HEK293T (cell line): ENCODE measurements at regions not wholly inside any gene's neighbourhood (a gene's known extent, or its start where the extent isn't known, plus 50 kb on each side); places are given as distances from the start of the nearest gene placed in this dataset.

Experiments
- ARNT ChIP-seq: fragments of 450-650 bp; IDR thresholded peaks from 2 replicates; pipeline ENCODE4 v1.6.1; 2017; ENCODE audit warnings: mild to moderate bottlenecking
- BHLHE40 ChIP-seq: fragments of 450-650 bp; IDR thresholded peaks from 2 replicates; pipeline ENCODE4 v1.6.1; 2016; ENCODE audit warnings: mild to moderate bottlenecking, moderate library complexity, borderline replicate concordance
- ELF4 ChIP-seq: fragments of 450-650 bp; IDR thresholded peaks from 2 replicates; pipeline ENCODE4 v1.6.1; 2017; ENCODE audit warnings: antibody characterized with exemption
- FOXK2 ChIP-seq: fragments of 450-650 bp; IDR thresholded peaks from 2 replicates; pipeline ENCODE4 v1.6.1; 2016; ENCODE audit warnings: mild to moderate bottlenecking
- HDGF ChIP-seq: fragments of 450-650 bp; IDR thresholded peaks from 2 replicates; pipeline ENCODE4 v1.6.1; 2017; ENCODE audit warnings: antibody characterized with exemption, borderline replicate concordance
- TF ChIP-seq, protein P1 (sequence below): fragments of 450-650 bp; IDR thresholded peaks from 2 replicates; pipeline ENCODE4 v1.6.1; 2016

DNA sequence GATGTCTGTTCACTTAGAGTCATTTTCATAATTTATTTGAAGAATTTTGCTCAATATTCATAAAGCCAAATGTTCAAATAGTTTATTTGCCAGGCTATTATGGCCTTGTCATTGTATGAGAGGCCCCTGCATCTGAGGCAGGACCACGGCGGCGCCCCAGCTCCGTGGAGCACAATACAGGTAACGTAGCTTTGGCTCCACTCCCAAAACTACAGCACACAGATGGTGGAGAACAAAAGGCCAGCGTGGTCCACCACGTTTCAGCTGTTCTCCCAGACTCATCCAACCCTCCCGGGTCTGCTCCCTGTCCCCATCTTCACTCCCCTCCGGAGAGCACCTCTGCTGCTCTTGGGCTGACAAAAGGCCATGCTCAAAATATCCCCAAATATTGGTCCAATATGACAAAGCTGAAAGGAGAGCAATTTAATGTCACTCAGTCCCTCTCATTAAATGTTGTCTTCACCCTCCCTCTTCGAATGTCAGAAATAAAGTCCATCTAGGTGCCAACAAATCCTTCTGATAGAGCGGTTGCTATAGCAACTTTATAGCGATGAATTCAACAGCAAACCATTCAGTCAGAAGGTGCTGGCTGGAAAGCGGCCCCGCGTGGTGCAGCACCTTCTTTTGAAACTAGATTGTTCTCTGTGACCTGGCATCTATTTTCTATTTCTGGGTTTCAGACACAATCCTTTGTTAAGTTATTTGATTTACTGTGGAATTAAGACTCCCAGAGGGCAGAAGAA is 504.3 kb downstream of the ARHGEF28 start:
- TF ChIP-seq, protein P1, sequence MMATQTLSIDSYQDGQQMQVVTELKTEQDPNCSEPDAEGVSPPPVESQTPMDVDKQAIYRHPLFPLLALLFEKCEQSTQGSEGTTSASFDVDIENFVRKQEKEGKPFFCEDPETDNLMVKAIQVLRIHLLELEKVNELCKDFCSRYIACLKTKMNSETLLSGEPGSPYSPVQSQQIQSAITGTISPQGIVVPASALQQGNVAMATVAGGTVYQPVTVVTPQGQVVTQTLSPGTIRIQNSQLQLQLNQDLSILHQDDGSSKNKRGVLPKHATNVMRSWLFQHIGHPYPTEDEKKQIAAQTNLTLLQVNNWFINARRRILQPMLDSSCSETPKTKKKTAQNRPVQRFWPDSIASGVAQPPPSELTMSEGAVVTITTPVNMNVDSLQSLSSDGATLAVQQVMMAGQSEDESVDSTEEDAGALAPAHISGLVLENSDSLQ, result no peak
- no peak for TF ChIP-seq ARNT
- no peak for TF ChIP-seq FOXK2
- no peak for TF ChIP-seq HDGF
- TF ChIP-seq ELF4, result no peak
- TF ChIP-seq BHLHE40, result no peak
